AG04450 (cell line): ENCODE measurements at regions not wholly inside any gene's neighbourhood (a gene's known extent, or its start where the extent isn't known, plus 50 kb on each side); places are given as distances from the start of the nearest gene placed in this dataset.

ENCODE experiments used
- CTCF ChIA-PET: fragments of 300-600, 350-600 bp; formaldehyde crosslinking; extraction: SDS; loops from one replicate; lab custom pipeline; 2022; ENCODE audit warnings: antibody characterized with exemption, inconsistent platforms; lab: Charles Lee
- POLR2A ChIA-PET: fragments of 350-600 bp; formaldehyde crosslinking; extraction: SDS; loops from one replicate; lab custom pipeline; 2021; ENCODE audit warnings: antibody characterized with exemption, inconsistent platforms; lab: Yijun Ruan, JAX
- DNase-seq: peaks from one replicate; pipeline ENCODE4 v3.0.0-alpha.2; 2011; ENCODE audit warnings: low read depth, low spot score
- H3K27ac ChIP-seq: one replicate; pipeline ENCODE4 v1.5.1; 2012; ENCODE audit warnings: low read depth, low read length, control low read depth
- H3K27me3 ChIP-seq: one replicate; pipeline ENCODE4 v1.6.0; 2012; ENCODE audit warnings: low read length; ENCODE audit not compliant: control insufficient read depth, insufficient read depth
- H3K4me3 ChIP-seq: 2 replicates; pipeline ENCODE4 v1.5.1; 2011; ENCODE audit warnings: mild to moderate bottlenecking, low read depth, low read length, control low read depth
- H3K9me3 ChIP-seq: 2 replicates; pipeline ENCODE4 v1.5.1; 2012; ENCODE audit warnings: low read length; ENCODE audit not compliant: control insufficient read depth, insufficient read depth
- CTCF ChIP-seq: IDR thresholded peaks from 2 replicates; pipeline ENCODE4 v1.5.1; 2011; ENCODE audit warnings: low read depth, low read length, control low read depth, inconsistent platforms

GRCh38 chr1:221910222-221910621 lies 168.3 kb upstream of the DUSP10 start:
- DNase-seq, result no peak
- ChIA-PET CTCF (no interaction called here), POLR2A (no interaction called here)
- Histone ChIP-seq H3K9me3 (no peaks in the 10 kb centered on the region), H3K4me3 (no peak overlapping the region), H3K27me3 (no peaks in the 10 kb centered on the region), H3K27ac (no peak overlapping the region)
- TF ChIP-seq CTCF, result no peak

- H3K27ac ChIP-seq, result no peak overlapping the region
- peaks cover 2% of the 10 kb centered on the region; the same call in 1 of the 2 replicates for H3K9me3 ChIP-seq
- TF ChIP-seq CTCF, result no peak
- CTCF ChIA-PET, result no interaction called here
- H3K27me3 ChIP-seq, result no peaks in the 10 kb centered on the region
- POLR2A ChIA-PET, result no interaction called here
- no peak for DNase-seq
- H3K4me3 ChIP-seq, result no peak overlapping the region
These were observed 166.7 kb upstream of the DUSP10 start for GRCh38 chr1:221908573-221908972.

- Histone ChIP-seq H3K4me3 (no peak overlapping the region), H3K9me3 (peaks cover 5% of the 10 kb centered on the region; the same call in 1 of the 2 replicates), H3K27me3 (no peaks in the 10 kb centered on the region), H3K27ac (no peak overlapping the region)
- no peak for TF ChIP-seq CTCF
- DNase-seq, result no peak
- ChIA-PET POLR2A (no interaction called here), CTCF (interaction anchor here (0.6 to 1.1 kb wide), 2 partner anchors 12 to 78 kb away, joined by 3 read pairs; no protein-coding TSS in a partner anchor)
These were observed 165.5 kb upstream of the DUSP10 start for GRCh38 chr1:221907166-221907932.

- no peak overlapping the region for H3K27ac ChIP-seq
- TF ChIP-seq CTCF, result no peak
- CTCF ChIA-PET, result interaction anchor here (0.7 kb wide), 1 partner anchor 31 kb away, joined by 4 read pairs; no protein-coding TSS in a partner anchor
- no peak overlapping the region for H3K4me3 ChIP-seq
- POLR2A ChIA-PET, result no interaction called here
- H3K9me3 ChIP-seq, result peaks cover 5% of the 10 kb centered on the region; the same call in 1 of the 2 replicates
- no peaks in the 10 kb centered on the region for H3K27me3 ChIP-seq
- no peak for DNase-seq
These were observed 163.9 kb upstream of the DUSP10 start for GRCh38 chr1:221905802-221906201.

GRCh38 chr1:221904319-221904718 lies 162.4 kb upstream of the DUSP10 start:
- CTCF ChIA-PET, result no interaction called here
- POLR2A ChIA-PET, result no interaction called here
- Histone ChIP-seq H3K27me3 (no peaks in the 10 kb centered on the region), H3K4me3 (no peak overlapping the region), H3K9me3 (peaks cover 5% of the 10 kb centered on the region; the same call in 1 of the 2 replicates), H3K27ac (no peak overlapping the region)
- no peak for DNase-seq
- TF ChIP-seq CTCF, result no peak
